ENCODE measurements at regions not wholly inside any gene's neighbourhood (a gene's known extent, or its start where the extent isn't known, plus 50 kb on each side); places are given as distances from the start of the nearest gene placed in this dataset.

DNA sequence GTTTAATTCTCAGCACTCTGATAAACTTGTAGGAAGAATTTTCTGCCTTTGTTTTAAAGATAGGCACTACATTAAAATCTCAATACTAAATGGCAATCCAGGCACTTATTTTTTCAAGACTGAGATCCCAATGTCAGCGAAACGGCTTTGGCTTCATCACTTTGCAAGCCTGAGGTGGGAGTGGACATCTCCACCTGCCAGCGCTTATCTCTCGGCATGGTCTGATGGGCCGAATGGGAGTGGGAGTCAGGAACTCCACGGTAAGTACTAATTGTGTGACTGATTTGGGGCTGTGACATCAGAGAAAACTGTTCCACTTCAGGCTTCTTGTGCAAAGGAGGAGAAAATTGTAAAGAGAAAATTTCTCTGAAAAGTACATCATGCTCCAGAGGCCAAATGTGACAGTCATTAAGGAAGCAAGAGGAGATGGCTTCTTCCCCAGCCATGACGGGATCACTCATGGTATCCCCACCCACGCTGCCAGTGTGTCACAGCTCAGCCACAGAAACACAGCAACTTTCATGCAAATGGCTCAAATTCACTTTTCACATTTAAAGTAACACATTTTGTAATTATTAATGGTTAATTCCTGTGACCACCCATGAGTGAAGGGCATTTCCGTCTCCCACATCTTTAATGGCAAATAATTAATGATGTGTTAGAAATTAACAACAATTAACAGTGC, 385.5 kb upstream of the HNRNPA3 start:
- peaks cover 8% of the 10 kb centered on the region for H3K4me1 ChIP-seq (ENCODE audit: insufficient read depth, low read length, poor library complexity, severe bottlenecking)
- no TSS peak for BruUV-seq (replicated peaks)
- H3K9me3 ChIP-seq (ENCODE audit: low read depth, low read length, poor library complexity, severe bottlenecking) = no peaks in the 10 kb centered on the region
- intact Hi-C loops (cut with micrococcal nuclease; ENCODE audit: unreplicated experiment) = no loop called here
- ChIA-PET POLR2A (ENCODE audit: low non-redundant PET) (no interaction called here), CTCF (no interaction called here)
- H3K4me3 ChIP-seq (ENCODE audit: low read depth, low read length, poor library complexity, severe bottlenecking) = no peak overlapping the region
- no peak overlapping the region for H3K27ac ChIP-seq (ENCODE audit: low read depth, low read length, poor library complexity, severe bottlenecking)
- H3K36me3 ChIP-seq (ENCODE audit: insufficient read depth, low read length, poor library complexity, severe bottlenecking) = no peaks in the 10 kb centered on the region
- no peaks in the 10 kb centered on the region for H3K27me3 ChIP-seq (replicated peaks; ENCODE audit: insufficient read depth, low read depth, low read length, poor library complexity)
- TF ChIP-seq EZH2 (IDR thresholded peaks at IDR 0.05; ENCODE audit: borderline replicate concordance, low read depth, low read length, poor library complexity, severe bottlenecking) = no peak
- TF ChIP-seq, protein P1, sequence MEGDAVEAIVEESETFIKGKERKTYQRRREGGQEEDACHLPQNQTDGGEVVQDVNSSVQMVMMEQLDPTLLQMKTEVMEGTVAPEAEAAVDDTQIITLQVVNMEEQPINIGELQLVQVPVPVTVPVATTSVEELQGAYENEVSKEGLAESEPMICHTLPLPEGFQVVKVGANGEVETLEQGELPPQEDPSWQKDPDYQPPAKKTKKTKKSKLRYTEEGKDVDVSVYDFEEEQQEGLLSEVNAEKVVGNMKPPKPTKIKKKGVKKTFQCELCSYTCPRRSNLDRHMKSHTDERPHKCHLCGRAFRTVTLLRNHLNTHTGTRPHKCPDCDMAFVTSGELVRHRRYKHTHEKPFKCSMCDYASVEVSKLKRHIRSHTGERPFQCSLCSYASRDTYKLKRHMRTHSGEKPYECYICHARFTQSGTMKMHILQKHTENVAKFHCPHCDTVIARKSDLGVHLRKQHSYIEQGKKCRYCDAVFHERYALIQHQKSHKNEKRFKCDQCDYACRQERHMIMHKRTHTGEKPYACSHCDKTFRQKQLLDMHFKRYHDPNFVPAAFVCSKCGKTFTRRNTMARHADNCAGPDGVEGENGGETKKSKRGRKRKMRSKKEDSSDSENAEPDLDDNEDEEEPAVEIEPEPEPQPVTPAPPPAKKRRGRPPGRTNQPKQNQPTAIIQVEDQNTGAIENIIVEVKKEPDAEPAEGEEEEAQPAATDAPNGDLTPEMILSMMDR (conservative IDR thresholded peaks at IDR 0.05; ENCODE audit: low read depth, low read length) = no peak
- DNase-seq (ENCODE audit: low spot score) = no peak

DNA sequence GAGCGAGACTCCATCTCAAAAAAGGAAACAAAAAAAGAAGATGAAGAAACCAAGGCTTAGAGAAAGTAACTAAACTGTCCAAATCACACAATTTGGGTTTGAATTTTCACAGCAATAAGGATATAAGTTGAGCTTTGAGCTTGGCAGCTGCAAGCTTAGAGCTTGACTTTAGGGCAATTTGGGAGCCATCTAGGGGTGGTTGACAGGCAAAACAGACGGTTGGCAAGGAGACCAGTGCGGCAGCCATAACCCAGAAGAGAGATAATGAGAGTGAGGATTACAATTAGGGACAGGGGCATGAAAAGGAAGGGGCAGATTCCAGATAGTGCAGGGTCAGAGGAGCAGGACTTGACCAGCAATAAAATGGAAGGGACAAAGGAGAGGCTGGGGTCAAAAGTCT, 382.2 kb upstream of the HNRNPA3 start:
- Histone ChIP-seq H3K9me3 (ENCODE audit: low read depth, low read length, poor library complexity, severe bottlenecking) (no peaks in the 10 kb centered on the region), H3K27me3 (replicated peaks; ENCODE audit: insufficient read depth, low read depth, low read length, poor library complexity) (no peaks in the 10 kb centered on the region), H3K4me1 (ENCODE audit: insufficient read depth, low read length, poor library complexity, severe bottlenecking) (peaks cover 8% of the 10 kb centered on the region), H3K27ac (ENCODE audit: low read depth, low read length, poor library complexity, severe bottlenecking) (no peak overlapping the region), H3K4me3 (ENCODE audit: low read depth, low read length, poor library complexity, severe bottlenecking) (no peak overlapping the region), H3K36me3 (ENCODE audit: insufficient read depth, low read length, poor library complexity, severe bottlenecking) (no peaks in the 10 kb centered on the region)
- ChIA-PET CTCF (interaction anchor here (1.0 to 1.2 kb wide), 2 partner anchors 276 to 691 kb away, joined by 3 read pairs; no protein-coding TSS in a partner anchor), POLR2A (ENCODE audit: low non-redundant PET) (no interaction called here)
- intact Hi-C loops (cut with micrococcal nuclease; ENCODE audit: unreplicated experiment) = loop anchor here (5.0 kb wide), 1 partner anchor 227 kb away; no protein-coding TSS in a partner anchor
- no TSS peak for BruUV-seq (replicated peaks)
- DNase-seq (ENCODE audit: low spot score) = peak; percentile 81
- TF ChIP-seq EZH2 (IDR thresholded peaks at IDR 0.05; ENCODE audit: borderline replicate concordance, low read depth, low read length, poor library complexity, severe bottlenecking) = no peak
- TF ChIP-seq, protein P1 (conservative IDR thresholded peaks at IDR 0.05; ENCODE audit: low read depth, low read length) = peak; percentile 66

DNA sequence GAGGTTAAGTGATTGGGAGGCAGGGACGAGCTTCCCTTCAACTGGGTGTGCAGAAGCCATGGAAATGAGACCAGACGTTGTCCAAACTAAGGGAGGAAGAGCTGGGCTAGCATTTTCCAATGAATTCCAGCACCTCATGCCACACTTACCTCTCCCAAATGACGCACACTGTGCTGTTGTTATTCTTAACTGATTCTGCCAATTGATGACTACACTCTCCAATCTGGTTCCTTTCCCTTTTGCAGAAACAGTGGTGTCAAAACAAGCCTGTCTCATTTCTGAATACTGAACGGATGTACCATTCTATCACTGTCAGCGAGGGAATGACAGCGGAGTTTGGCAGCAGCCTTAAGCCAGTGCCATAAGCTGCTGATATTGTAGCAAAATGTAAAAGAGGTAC, 380.5 kb upstream of the HNRNPA3 start:
- TF ChIP-seq EZH2 (IDR thresholded peaks at IDR 0.05; ENCODE audit: borderline replicate concordance, low read depth, low read length, poor library complexity, severe bottlenecking) = no peak
- TF ChIP-seq, protein P1 (conservative IDR thresholded peaks at IDR 0.05; ENCODE audit: low read depth, low read length) = no peak
- Histone ChIP-seq H3K9me3 (ENCODE audit: low read depth, low read length, poor library complexity, severe bottlenecking) (no peaks in the 10 kb centered on the region), H3K27me3 (replicated peaks; ENCODE audit: insufficient read depth, low read depth, low read length, poor library complexity) (no peaks in the 10 kb centered on the region), H3K4me1 (ENCODE audit: insufficient read depth, low read length, poor library complexity, severe bottlenecking) (peaks cover 8% of the 10 kb centered on the region), H3K36me3 (ENCODE audit: insufficient read depth, low read length, poor library complexity, severe bottlenecking) (no peaks in the 10 kb centered on the region), H3K4me3 (ENCODE audit: low read depth, low read length, poor library complexity, severe bottlenecking) (no peak overlapping the region), H3K27ac (ENCODE audit: low read depth, low read length, poor library complexity, severe bottlenecking) (no peak overlapping the region)
- no TSS peak for BruUV-seq (replicated peaks)
- CTCF ChIA-PET = interaction anchor here (0.7 kb wide), 2 partner anchors 183 to 377 kb away, joined by 3 to 4 read pairs; no protein-coding TSS in a partner anchor
- intact Hi-C loops (cut with micrococcal nuclease; ENCODE audit: unreplicated experiment) = loop anchor here (5.0 kb wide), 1 partner anchor 225 kb away; no protein-coding TSS in a partner anchor
- DNase-seq (ENCODE audit: low spot score) = no peak
- POLR2A ChIA-PET (ENCODE audit: low non-redundant PET) = interaction anchor here (0.6 kb wide), 1 partner anchor 237 kb away, joined by 3 read pairs; no protein-coding TSS in a partner anchor
